ENCODE measurements at regions not wholly inside any gene's neighbourhood (a gene's known extent, or its start where the extent isn't known, plus 50 kb on each side); places are given as distances from the start of the nearest gene placed in this dataset.

DNA sequence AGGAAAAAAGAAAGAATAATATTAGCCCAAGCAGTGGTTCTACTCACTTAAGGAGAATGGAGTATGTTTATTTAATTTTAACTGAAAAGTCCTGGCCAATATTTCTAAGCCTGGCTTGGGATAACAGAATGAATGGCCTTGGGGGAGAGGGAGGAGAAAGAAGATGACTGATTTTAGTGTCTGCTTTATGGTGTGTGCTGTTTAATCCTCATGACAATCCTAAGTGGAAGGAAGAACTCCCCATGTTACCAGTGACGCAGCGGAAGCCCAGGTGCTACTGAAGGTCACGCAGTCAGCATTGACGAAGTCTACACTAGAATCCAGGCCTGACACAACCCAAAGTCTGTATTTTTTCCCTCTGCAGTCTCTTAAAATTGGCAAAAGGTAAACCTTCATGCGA lies 50.5 kb downstream of the PALM2AKAP2 start:
- no peak for DNase-seq (ENCODE audit: low spot score)

DNA sequence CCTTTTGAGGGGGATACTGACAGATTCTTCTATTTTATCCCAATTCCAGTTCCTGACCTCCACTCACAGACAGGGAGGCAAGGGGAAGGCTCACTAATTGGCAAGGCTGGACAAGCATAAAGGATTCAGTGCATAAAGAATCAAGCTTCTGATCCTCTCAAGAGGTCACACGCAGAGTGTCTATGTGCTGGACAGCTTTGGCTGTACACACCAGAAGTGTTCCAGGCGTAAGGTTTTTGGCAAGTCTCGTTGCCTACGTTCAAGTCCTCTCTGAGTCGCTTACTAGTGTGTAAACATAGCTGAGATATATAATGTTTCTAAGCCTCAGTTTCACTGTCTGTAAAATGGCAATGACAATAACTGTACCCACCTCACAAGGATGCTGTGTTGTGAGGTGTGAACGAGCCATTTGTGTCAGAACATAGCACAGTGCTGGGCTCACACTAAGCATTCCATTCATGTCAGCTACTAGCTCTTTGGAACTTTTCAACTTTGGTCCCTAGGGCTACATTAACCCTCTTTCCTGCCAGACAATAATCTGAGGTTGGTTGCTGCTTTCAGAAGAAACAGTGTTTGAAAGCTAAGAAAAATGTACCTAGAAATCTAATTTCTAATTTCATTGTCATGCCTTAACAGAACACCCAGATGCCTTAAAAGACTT lies 52.1 kb downstream of the PALM2AKAP2 start:
- no peak for DNase-seq (ENCODE audit: low spot score)

DNA sequence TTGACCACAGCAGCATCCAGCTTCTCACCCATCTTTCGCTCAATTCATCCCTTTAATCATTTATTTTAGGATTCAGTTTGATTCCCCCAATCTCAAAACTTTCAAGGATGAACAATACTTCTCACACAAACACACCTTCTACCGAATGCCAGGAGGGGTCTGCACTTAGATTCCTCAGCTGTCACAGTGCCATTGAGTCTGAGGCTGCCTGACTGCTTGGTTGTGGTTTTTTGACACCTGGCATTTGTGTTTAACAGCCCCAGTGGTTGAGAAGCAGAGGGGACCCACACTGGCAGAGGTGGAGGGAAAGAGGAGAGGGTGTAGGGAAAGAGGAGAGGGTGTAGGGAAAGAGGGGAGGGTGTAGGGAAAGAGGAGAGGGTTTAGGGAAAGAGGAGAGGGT lies 54.9 kb downstream of the PALM2AKAP2 start:
- no peak for DNase-seq (ENCODE audit: low spot score)

DNA sequence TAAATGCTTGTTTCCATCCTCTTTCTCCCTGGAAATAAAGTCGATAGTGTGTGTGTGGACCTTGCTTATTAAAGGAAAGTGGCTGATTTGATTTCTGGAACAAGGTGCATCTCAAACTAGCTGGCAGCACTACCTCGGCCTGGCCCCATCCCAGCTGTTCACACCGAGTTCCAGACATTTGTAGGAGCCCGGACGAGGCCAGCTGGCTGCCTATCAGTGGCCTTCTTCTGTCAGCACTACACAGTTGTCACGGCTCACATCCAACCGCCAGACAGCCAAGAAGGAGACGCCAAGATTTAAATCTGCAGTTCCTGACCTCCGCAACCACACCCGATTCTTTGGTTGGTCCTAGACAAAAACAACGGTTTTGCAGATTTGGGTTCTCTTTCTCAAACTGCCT lies 63.6 kb downstream of the PALM2AKAP2 start:
- DNase-seq (ENCODE audit: low spot score), result no peak

DNA sequence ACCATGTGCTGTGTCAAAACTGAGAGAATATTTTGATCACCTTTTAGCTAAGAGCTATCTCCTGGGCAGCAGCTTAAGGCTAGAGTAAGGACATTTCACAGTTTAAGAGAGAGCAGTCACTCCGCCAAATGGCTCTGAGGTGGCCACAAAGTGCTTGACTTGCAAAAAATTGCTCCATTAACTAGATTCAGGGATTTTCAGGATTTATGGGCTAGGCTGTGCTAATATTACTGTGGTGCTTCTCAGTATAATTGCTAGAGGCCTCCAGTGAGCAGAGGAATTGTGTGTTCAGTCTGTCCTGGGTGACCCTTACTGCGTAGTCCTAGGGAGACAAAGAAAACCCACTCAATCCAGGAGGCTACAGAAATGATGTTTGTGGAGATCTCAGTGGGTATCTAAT lies 65.2 kb downstream of the PALM2AKAP2 start:
- no peak for DNase-seq (ENCODE audit: low spot score)

DNA sequence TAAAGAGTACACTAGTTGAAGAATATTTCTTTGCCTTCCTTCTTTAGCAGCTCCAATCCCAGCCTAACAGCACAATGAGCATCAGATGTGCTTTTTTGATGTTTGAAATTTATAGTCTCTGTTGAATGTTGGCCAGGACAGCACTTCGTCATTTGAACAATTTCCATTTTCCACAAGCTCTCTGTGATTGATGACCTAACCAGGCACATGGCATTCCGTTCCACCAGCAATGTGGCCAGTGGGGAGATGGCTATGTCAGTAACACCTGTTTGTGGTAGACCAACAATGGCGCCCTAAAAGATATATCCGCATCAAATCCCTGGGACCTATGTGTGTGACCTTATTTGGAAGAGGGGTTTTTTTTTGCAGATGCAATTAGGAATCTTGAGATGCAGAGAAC lies 66.8 kb downstream of the PALM2AKAP2 start:
- DNase-seq (ENCODE audit: low spot score), result no peak

DNA sequence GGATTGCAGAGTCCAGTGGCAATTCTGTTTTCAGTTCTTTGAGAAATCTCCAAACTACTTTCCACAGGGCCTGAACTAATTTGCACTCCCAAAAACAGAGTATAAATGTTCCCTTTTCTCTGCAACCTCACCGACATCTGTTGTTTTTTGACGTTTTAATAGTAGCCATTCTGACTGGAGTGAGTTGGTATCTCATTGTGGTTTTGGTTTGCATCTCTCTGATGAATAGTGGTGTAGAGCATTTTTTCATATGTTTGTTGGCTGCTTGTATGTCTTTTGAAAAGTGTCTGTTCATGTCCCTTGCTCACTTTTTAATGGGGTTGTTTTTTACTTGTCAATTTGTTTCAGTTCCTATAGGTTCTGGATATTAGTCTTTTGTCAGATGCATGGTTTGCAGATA lies 72.6 kb downstream of the PALM2AKAP2 start:
- no peak for DNase-seq (ENCODE audit: low spot score)

DNA sequence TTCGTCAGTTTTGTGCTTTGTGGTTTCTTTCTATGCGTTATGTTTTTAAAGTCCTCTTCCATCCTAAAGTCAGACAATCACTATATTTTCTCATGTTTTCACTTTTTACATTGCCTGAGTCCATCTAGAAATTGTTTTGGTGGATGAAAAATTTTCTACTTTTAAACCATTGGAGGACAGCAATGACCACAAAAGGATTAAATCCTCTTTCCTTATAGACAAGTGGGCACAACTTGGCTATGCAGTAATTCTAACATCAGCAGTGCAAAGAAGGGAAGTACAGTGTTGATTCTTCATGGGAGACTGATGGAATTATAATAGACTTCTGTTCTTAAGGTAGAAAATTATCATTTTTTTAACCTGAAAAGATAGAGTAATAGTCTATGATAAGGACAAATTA lies 75.5 kb downstream of the PALM2AKAP2 start:
- no peak for DNase-seq (ENCODE audit: low spot score)

DNA sequence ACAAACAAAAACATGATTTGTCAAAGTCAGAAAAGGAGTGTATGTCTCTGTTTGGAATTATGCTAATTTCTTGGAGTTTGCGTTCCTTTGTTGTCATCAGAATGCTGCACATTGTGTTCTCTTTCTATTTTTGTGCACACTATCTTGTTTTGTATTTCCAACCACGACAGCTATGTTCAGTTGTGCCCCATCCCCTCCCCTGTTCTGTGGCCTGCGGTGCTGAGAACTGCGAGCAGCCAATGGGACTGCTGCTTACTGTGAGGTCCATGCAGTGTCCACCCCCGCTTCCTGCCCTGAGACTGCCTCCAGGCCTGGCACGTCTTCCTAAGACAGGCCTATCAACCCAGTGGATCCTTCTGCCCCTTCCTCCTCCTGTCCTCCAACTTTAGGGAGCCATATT lies 76.8 kb downstream of the PALM2AKAP2 start:
- DNase-seq (ENCODE audit: low spot score), result no peak

DNA sequence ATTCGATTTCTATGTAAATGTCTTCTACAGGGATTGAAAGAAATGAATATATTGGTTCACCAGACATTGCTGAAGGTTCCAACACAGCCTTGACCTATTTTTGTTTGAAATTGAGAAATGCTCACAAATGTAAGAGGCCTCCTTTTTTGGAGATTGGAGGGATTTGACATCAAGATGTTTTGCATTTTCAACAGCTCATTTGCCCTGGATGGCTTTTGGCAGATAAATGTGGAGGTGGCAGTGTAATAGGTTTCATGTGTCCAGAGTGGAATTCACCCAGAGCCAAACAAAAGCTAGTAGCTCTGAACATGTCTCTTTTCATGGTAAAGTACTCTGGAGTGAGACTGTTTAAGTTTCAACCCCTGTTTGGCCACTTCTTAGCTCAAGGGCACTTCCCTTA lies 77.3 kb downstream of the PALM2AKAP2 start:
- no peak for DNase-seq (ENCODE audit: low spot score)

DNA sequence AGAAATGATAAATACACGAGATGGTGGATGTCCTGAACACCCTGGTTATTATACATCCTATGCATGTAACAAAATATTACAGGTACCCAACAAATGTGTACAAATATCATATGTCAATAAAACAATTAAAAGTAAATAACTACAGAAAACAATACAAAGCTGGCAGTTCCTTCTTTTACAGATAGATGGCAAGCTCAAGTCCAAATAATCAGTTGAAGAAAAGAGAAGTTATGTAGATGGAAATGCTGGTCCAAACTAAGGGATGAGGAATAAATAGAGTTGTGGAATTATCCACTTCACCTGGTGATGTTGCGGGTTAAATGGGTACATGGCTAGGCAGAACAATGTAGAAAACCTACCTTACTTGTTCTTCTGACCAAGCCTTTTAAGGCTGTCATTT lies 79.4 kb downstream of the PALM2AKAP2 start:
- DNase-seq (ENCODE audit: low spot score), result no peak

DNA sequence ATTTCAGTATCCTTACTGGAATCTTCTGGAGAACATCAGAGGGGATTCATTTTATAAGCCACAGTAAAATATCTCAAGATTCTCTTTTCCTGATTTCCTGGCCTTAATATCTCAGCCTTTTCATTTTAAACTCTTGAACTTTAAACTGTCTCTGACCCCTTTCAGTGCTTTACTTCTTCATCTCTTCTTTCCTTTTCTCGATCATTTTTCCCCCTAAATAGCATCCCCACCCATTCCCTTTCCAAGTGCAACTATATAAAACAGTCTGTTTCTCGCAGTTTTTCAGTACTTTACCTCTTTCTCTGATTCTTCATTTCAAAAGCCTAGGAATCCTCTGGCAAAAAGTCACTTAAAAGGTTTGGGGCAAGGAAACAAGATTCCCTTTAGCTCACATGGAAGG lies 80.5 kb downstream of the PALM2AKAP2 start:
- no peak for DNase-seq (ENCODE audit: low spot score)

DNA sequence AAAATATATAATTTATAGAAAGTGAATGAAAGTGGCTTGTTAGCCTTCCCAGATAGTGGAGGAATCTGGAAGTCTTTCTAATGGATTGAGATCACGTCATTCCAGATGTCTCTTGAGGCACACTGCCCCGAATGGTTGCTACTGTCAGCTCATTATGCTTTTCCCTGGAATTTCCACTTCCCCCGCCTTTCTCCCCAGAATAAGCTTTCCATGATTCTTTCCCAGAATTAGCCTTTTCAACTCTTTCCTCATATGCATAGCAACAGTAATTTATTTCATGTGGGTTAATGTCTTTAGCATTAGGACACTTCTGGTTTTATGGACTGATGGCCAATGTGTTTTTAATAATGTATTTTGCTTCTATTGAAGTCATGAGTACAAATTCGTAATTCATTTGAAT lies 81.5 kb downstream of the PALM2AKAP2 start:
- no peak for DNase-seq (ENCODE audit: low spot score)

DNA sequence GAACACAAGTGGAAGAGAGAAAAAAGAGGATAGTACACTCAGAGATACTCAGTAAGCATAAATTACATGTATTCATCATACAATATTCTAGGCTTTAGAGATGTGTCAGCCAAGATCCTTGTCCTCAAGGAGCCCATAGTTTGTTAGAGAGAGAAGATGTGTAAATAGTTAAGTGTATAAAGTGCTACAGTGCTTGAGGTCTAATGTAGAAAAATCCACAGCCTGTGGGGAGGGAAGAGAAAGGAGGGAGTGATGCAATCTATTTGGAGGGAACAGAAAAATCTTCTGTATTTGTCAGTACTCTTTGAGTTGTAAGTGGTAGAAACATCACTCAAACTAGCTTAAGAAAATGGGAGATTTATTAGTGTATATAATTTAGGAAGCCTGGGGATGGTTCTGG lies 81.9 kb downstream of the PALM2AKAP2 start:
- DNase-seq (ENCODE audit: low spot score), result no peak

DNA sequence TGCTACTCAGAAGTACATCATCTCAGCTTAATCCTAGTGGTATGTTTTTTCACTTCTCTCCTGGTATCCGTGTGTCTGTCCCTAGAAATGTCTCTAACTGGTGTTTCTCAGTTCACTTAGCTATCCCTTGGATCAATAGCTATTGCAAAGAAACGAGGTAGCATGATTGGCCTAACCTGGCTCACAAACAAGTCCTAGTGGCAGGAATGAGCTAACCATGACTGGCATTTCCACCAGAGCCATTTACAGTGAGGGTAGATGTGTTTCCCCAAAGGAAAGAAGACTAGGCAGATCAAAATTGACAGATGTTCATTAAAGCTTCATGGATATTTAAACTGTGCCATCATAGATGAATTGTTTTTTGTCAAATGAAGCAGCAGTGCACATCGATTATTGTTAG lies 82.5 kb downstream of the PALM2AKAP2 start:
- no peak for DNase-seq (ENCODE audit: low spot score)

DNA sequence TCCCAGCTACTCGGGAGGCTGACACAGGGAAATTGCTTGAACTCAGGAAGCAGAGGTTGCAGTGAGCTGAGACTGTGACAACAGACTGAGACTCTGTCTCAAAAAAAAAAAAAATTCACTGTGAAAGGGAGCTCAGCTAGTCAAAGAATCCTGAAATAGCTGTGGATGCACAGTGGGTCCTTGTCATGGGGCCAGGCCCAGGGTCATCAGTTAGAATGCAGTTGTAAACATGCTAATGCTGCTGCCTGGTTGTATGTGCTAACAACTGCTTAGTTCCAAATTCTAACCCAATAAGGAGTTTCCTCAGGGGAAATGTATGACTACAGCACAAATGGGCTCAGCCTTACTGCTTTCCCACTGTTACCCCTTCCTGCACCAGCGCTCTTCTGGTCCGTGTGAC lies 84.0 kb downstream of the PALM2AKAP2 start:
- no peak for DNase-seq (ENCODE audit: low spot score)

DNA sequence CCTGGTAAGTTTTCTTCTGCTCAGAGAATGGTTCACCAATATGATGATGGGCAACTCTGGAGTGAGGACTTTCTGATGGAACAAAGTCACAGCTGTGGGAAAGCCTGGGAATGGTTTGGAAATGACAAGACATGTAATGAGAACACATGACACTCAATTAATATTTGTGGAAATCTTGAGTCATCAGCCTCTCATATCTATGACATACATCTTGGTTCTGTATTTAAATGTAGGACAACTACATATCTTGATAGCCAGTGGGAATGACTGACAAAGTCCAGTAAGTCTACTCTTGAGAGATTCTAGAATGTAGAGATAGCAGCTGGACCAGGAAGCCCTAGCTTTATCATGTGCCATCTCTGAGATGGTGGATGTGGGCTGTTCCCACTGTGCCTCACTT lies 85.5 kb downstream of the PALM2AKAP2 start:
- DNase-seq (ENCODE audit: low spot score), result no peak

DNA sequence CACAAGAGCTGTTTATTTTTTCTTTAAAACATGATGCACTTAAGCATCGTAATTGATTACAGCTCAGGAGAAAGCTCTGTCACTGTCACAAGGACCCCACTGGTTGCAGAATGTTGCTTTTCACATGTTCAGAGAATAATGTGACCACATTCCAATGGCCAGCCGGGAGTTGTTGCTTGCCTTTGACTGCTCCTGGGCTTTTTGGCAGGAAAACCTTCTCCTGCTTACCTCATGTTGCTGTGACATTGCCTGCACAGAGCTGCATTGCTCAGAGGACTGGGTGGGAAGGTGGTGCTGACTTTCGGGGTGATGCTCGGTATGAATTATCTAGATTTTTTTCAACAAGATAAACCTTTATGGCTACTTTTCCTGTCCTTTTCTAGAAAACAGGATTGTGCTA lies 88.2 kb downstream of the PALM2AKAP2 start:
- DNase-seq (ENCODE audit: low spot score), result no peak

DNA sequence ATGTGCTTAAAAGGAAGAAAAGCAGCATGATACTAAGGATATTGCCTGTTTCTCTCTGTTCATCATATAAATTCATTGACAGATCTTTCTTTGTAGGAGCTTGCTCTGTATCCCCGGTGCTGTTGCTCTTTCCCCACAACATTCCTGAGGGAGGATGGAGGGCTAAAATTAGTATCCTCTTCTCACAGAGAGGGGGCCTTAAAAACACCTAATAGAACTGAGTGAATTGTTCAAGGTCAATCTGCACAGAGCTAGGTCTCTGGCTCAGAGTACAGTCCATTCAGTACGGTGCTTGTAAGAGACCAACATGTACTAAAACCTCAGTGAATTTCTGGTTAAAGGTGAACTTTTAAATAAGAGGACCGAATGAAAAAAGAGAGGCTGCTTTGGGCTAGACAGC lies 88.7 kb downstream of the PALM2AKAP2 start:
- DNase-seq (ENCODE audit: low spot score), result no peak

DNA sequence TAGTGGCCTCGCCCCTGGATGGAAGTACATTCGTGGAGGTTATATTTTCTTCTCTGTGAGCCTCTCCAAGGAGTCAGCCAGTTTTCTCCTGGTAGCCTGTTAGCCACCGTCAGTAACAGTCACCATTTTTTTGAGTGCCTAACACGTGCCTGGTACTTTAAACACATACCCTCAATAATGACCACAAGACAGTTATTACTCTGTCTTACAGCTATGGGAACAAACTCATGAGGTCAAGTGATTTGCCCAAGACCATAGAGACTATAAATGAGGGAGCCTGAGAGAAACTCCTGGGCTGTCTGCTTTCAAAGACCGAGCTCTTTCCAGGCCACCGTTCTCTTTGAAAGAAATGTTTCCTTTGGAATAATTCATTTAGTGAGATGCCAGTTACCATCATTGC lies 90.4 kb downstream of the PALM2AKAP2 start:
- DNase-seq (ENCODE audit: low spot score), result no peak

DNA sequence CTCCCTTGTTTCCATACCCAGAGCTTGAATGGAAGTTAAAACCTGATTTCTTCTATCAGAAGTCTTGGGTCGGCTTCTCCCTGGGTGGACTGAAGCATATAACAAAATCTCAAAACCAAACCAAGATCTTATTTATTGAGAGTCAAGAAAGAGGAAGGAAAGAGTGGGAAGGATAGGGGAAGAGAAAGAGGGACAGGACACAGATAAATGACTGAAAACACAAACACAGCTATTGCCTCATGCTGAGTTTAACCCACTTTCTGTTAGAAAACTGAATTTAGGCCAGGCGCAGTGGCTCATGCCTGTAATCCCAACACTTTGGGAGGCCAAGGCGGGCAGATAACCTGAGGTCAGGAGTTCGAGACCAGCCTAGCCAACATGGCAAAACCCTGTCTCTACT lies 92.9 kb downstream of the PALM2AKAP2 start:
- no peak for DNase-seq (ENCODE audit: low spot score)

DNA sequence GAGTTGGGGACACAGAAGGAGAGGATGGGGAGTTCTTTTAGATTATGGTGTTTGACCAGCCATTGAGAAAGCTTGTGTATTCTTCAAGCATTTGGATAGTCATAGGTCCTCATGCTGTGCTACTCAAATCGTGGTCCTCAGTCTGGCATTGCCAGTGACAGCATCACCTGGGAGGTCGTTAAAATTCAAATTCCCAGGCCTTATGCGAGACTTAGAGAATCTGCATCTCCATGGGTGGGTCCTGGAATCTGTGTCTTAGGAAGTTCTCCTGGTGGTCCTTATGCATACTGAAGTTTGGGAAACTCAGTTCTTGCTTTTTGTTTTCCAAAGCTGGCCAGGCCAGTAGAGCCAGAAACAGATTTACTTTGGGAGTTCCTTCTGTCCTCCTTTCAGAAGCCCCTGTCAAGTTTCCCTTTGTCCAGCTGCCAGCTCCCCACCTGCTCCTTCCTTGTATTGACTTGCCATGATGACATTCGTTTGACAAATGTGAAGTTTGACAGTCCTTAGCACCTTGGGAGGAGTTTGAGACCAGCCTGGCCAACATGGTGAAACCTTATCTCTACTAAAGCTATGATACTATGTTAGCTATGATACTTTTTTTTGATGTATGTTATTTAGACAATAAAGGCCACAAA lies 95.6 kb downstream of the PALM2AKAP2 start:
- DNase-seq (ENCODE audit: low spot score), result no peak
